SK-N-SH treated with all-trans-retinoic acid at 6 μM for 48 hours (cell line): ENCODE measurements at regions not wholly inside any gene's neighbourhood (a gene's known extent, or its start where the extent isn't known, plus 50 kb on each side); places are given as distances from the start of the nearest gene placed in this dataset.

Experiments
- ATAC-seq: fragments of 200-7000 bp; cut with Tn5 transposase; 3 replicates; pipeline ENCODE4 v1.9.1; 2020; ENCODE audit warnings: mild to moderate bottlenecking, moderate library complexity
- ARNTL ChIP-seq: fragments of 450-650 bp; formaldehyde crosslinking; IDR thresholded peaks from 2 replicates; pipeline ENCODE4 v1.5.0; 2020; ENCODE audit warnings: low read depth, mild to moderate bottlenecking, moderate library complexity, borderline replicate concordance
- BACH2 ChIP-seq: fragments of 250-450 bp; sonication (Bioruptor Pico); IDR thresholded peaks from 2 replicates; pipeline ENCODE4 v1.9.0; 2021; ENCODE audit warnings: mild to moderate bottlenecking, borderline replicate concordance
- CSDC2 ChIP-seq: fragments of 250-450 bp; sonication (Bioruptor Pico); IDR thresholded peaks from 2 replicates; pipeline ENCODE4 v1.5.0; 2020; ENCODE audit warnings: mild to moderate bottlenecking, moderate library complexity
- ESRRG ChIP-seq: fragments of 250-450 bp; sonication (Bioruptor Pico); IDR thresholded peaks from 2 replicates; pipeline ENCODE4 v1.6.1; 2021; ENCODE audit warnings: mild to moderate bottlenecking
- GLIS3 ChIP-seq: fragments of 250-450 bp; sonication (Bioruptor Pico); IDR thresholded peaks from 2 replicates; pipeline ENCODE4 v1.5.0; 2020; ENCODE audit warnings: mild to moderate bottlenecking, moderate library complexity
- ISL1 ChIP-seq: fragments of 250-450 bp; sonication (Bioruptor Pico); IDR thresholded peaks from 2 replicates; pipeline ENCODE4 v2.1.2; 2022; ENCODE audit warnings: mild to moderate bottlenecking, moderate library complexity
- OSR1 ChIP-seq: fragments of 250-450 bp; sonication (Bioruptor Pico); IDR thresholded peaks from 2 replicates; pipeline ENCODE4 v1.8.0; 2022; ENCODE audit warnings: moderate library complexity, mild to moderate bottlenecking, inconsistent platforms
- PPARA ChIP-seq: fragments of 250-450 bp; sonication (Bioruptor Pico); IDR thresholded peaks from 2 replicates; pipeline ENCODE4 v1.5.0; 2020; ENCODE audit warnings: mild to moderate bottlenecking, borderline replicate concordance
- RARB ChIP-seq: fragments of 250-450 bp; sonication (Bioruptor Pico); IDR thresholded peaks from 2 replicates; pipeline ENCODE4 v1.8.0; 2021; ENCODE audit warnings: mild to moderate bottlenecking, moderate library complexity
- SNAI2 ChIP-seq: fragments of 250-450 bp; sonication (Bioruptor Pico); IDR thresholded peaks from 2 replicates; pipeline ENCODE4 v1.5.0; 2020; ENCODE audit warnings: mild to moderate bottlenecking, moderate library complexity
- TCF4 ChIP-seq: fragments of 250-450 bp; sonication (Bioruptor Pico); IDR thresholded peaks from 2 replicates; pipeline ENCODE4 v1.8.0; 2021; ENCODE audit warnings: mild to moderate bottlenecking, moderate library complexity, borderline replicate concordance
- TOX ChIP-seq: fragments of 250-450 bp; sonication (Bioruptor Pico); IDR thresholded peaks from 2 replicates; pipeline ENCODE4 v1.8.0; 2021; ENCODE audit warnings: mild to moderate bottlenecking, moderate library complexity, borderline replicate concordance
- ZC3H10 ChIP-seq: fragments of 250-450 bp; sonication (Bioruptor Pico); IDR thresholded peaks from 2 replicates; pipeline ENCODE4 v1.5.1; 2021; ENCODE audit warnings: mild to moderate bottlenecking, moderate library complexity
- ZFP3 ChIP-seq: fragments of 250-450 bp; sonication (Bioruptor Pico); IDR thresholded peaks from 2 replicates; pipeline ENCODE4 v1.5.0; 2020; ENCODE audit warnings: mild to moderate bottlenecking, moderate library complexity
- ZFP30 ChIP-seq: fragments of 450-650 bp; formaldehyde crosslinking; IDR thresholded peaks from 2 replicates; pipeline ENCODE4 v1.5.0; 2022; ENCODE audit warnings: mild to moderate bottlenecking, moderate library complexity
- ZNF565 ChIP-seq: fragments of 450-650 bp; formaldehyde crosslinking; conservative IDR thresholded peaks from 2 replicates; pipeline ENCODE4 v1.5.0; 2020; ENCODE audit warnings: low read depth, mild to moderate bottlenecking, moderate library complexity
- ZNF70 ChIP-seq: fragments of 450-650 bp; formaldehyde crosslinking; IDR thresholded peaks from 2 replicates; pipeline ENCODE4 v1.5.0; 2020; ENCODE audit warnings: mild to moderate bottlenecking, moderate library complexity
- ZNF8 ChIP-seq: fragments of 450-650 bp; formaldehyde crosslinking; IDR thresholded peaks from 2 replicates; pipeline ENCODE4 v1.5.0; 2020; ENCODE audit warnings: mild to moderate bottlenecking, moderate library complexity
- TF ChIP-seq, protein P1 (sequence below): fragments of 250-450 bp; sonication (Bioruptor Pico); IDR thresholded peaks from 2 replicates; pipeline ENCODE4 v1.8.0; 2020; ENCODE audit warnings: mild to moderate bottlenecking, moderate library complexity, borderline replicate concordance
- TF ChIP-seq, protein P2 (sequence below): fragments of 250-450 bp; sonication (Bioruptor Pico); IDR thresholded peaks from 2 replicates; pipeline ENCODE4 v1.5.1; 2020; ENCODE audit warnings: low read depth, mild to moderate bottlenecking, moderate library complexity
- TF ChIP-seq, protein P3 (sequence below): fragments of 250-450 bp; sonication (Bioruptor Pico); IDR thresholded peaks from 2 replicates; pipeline ENCODE4 v1.8.0; 2021; ENCODE audit warnings: low read depth, mild to moderate bottlenecking, moderate library complexity, borderline replicate concordance
- TF ChIP-seq, protein P4 (sequence below): fragments of 250-450 bp; sonication (Bioruptor Pico); IDR thresholded peaks from 2 replicates; pipeline ENCODE4 v1.5.0; 2020; ENCODE audit warnings: mild to moderate bottlenecking, moderate library complexity
- TF ChIP-seq, protein P5 (sequence below): fragments of 250-450 bp; sonication (Bioruptor Pico); IDR thresholded peaks from 2 replicates; pipeline ENCODE4 v1.5.1; 2021; ENCODE audit warnings: mild to moderate bottlenecking, moderate library complexity

DNA sequence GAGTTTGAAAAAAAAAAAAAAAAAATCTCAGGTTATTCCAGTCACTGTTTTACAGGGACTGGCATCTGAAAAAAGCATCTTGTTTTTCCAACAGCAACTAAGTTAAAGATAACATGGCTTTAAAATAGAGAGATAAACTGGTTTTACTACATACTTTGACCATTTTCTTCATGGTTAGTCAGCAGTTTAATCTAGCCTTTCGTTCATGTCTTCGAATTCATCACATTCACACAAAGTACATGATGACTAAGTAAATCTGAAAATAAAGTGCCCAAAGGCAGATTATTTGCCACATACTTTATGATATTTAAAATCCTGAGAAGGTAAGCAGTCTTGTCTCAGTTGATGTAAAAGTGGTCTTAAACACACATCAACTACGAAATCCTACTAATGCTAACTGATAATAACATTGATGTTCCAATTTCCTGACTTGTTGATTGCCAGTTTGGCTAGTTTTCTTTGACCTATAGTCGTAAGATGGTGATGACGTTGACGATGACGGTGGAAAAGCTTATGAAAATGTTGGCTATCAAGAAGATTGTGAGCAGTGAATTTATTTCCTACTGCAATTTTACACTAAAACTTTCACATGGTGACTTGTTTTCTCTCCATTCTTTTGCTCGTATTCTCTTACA is 540.5 kb upstream of the BOD1L1 start:
- ATAC-seq: no peak

DNA sequence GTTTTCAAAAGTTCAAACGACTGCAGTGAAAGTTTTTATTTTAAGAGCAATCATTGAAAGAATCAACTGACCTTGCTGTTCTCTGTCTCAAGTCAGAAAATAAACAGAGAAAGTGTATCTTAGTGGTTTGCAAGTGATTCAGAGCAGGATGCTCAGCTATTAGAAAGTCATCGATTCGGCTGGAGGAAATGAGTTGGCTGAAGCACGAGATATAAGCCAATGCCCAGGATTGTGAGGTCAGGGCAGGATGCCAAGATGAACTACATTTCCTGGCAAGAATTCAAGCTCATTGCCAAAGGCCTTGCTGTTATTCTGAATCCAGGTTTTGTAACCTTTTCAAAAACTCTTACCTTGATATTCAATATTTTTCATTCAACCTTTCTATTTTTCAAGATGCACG is 541.4 kb upstream of the BOD1L1 start:
- ATAC-seq: peak; percentile 97
- TF ChIP-seq GLIS3 (CRISPR knock-in tag): no peak
- no peak for TF ChIP-seq ISL1
- TF ChIP-seq BACH2 (CRISPR knock-in tag): no peak
- TF ChIP-seq CSDC2 (CRISPR knock-in tag): no peak
- no peak for TF ChIP-seq ZFP3
- TF ChIP-seq, protein P1, sequence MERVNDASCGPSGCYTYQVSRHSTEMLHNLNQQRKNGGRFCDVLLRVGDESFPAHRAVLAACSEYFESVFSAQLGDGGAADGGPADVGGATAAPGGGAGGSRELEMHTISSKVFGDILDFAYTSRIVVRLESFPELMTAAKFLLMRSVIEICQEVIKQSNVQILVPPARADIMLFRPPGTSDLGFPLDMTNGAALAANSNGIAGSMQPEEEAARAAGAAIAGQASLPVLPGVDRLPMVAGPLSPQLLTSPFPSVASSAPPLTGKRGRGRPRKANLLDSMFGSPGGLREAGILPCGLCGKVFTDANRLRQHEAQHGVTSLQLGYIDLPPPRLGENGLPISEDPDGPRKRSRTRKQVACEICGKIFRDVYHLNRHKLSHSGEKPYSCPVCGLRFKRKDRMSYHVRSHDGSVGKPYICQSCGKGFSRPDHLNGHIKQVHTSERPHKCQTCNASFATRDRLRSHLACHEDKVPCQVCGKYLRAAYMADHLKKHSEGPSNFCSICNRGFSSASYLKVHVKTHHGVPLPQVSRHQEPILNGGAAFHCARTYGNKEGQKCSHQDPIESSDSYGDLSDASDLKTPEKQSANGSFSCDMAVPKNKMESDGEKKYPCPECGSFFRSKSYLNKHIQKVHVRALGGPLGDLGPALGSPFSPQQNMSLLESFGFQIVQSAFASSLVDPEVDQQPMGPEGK (CRISPR knock-in tag): no peak
- no peak for TF ChIP-seq RARB (CRISPR knock-in tag)

More for the DNA sequence above, 540.5 kb upstream of the BOD1L1 start:
- no peak for TF ChIP-seq TCF4 (CRISPR knock-in tag)
- no peak for TF ChIP-seq PPARA
- no peak for TF ChIP-seq ZNF8 (CRISPR knock-in tag)
- no peak for TF ChIP-seq ESRRG
- no peak for TF ChIP-seq RARB (CRISPR knock-in tag)
- TF ChIP-seq ZFP30: no peak
- TF ChIP-seq, protein P1 (CRISPR knock-in tag): no peak
- TF ChIP-seq, protein P2, sequence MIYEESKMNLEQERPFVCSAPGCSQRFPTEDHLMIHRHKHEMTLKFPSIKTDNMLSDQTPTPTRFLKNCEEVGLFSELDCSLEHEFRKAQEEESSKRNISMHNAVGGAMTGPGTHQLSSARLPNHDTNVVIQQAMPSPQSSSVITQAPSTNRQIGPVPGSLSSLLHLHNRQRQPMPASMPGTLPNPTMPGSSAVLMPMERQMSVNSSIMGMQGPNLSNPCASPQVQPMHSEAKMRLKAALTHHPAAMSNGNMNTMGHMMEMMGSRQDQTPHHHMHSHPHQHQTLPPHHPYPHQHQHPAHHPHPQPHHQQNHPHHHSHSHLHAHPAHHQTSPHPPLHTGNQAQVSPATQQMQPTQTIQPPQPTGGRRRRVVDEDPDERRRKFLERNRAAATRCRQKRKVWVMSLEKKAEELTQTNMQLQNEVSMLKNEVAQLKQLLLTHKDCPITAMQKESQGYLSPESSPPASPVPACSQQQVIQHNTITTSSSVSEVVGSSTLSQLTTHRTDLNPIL (CRISPR knock-in tag): no peak
- no peak for TF ChIP-seq GLIS3 (CRISPR knock-in tag)
- no peak for TF ChIP-seq TOX (CRISPR knock-in tag)
- TF ChIP-seq ZNF70 (CRISPR knock-in tag): no peak
- no peak for TF ChIP-seq OSR1 (CRISPR knock-in tag)
- TF ChIP-seq, protein P3, sequence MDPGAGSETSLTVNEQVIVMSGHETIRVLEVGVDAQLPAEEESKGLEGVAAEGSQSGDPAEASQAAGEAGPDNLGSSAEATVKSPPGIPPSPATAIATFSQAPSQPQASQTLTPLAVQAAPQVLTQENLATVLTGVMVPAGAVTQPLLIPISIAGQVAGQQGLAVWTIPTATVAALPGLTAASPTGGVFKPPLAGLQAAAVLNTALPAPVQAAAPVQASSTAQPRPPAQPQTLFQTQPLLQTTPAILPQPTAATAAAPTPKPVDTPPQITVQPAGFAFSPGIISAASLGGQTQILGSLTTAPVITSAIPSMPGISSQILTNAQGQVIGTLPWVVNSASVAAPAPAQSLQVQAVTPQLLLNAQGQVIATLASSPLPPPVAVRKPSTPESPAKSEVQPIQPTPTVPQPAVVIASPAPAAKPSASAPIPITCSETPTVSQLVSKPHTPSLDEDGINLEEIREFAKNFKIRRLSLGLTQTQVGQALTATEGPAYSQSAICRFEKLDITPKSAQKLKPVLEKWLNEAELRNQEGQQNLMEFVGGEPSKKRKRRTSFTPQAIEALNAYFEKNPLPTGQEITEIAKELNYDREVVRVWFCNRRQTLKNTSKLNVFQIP (CRISPR knock-in tag): no peak
- TF ChIP-seq ZC3H10 (CRISPR knock-in tag): no peak
- no peak for TF ChIP-seq CSDC2 (CRISPR knock-in tag)
- no peak for TF ChIP-seq SNAI2 (CRISPR knock-in tag)
- TF ChIP-seq BACH2 (CRISPR knock-in tag): no peak
- TF ChIP-seq ZFP3: no peak
- TF ChIP-seq, protein P4, sequence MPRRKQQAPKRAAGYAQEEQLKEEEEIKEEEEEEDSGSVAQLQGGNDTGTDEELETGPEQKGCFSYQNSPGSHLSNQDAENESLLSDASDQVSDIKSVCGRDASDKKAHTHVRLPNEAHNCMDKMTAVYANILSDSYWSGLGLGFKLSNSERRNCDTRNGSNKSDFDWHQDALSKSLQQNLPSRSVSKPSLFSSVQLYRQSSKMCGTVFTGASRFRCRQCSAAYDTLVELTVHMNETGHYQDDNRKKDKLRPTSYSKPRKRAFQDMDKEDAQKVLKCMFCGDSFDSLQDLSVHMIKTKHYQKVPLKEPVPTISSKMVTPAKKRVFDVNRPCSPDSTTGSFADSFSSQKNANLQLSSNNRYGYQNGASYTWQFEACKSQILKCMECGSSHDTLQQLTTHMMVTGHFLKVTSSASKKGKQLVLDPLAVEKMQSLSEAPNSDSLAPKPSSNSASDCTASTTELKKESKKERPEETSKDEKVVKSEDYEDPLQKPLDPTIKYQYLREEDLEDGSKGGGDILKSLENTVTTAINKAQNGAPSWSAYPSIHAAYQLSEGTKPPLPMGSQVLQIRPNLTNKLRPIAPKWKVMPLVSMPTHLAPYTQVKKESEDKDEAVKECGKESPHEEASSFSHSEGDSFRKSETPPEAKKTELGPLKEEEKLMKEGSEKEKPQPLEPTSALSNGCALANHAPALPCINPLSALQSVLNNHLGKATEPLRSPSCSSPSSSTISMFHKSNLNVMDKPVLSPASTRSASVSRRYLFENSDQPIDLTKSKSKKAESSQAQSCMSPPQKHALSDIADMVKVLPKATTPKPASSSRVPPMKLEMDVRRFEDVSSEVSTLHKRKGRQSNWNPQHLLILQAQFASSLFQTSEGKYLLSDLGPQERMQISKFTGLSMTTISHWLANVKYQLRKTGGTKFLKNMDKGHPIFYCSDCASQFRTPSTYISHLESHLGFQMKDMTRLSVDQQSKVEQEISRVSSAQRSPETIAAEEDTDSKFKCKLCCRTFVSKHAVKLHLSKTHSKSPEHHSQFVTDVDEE (CRISPR knock-in tag): no peak
- TF ChIP-seq ARNTL (CRISPR knock-in tag): no peak

DNA sequence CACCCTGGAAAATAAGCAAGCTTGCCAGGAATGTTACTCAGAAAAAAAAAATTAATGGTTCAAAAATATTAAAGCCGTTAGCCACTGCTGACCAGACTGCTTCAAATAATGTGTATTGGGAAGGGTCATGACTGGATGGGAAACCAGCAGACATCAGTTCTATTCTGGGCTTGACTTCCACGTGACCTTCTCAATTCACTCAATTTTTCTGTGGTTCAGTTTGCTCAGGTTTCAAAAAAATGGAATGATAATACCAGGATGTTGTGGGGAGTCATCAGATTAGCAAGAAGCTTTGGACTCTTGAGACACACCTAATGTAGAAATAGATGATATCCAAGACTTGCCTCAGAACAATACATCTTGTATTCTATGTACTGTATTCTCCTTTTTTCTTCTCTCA is 541.9 kb upstream of the BOD1L1 start:
- peak; percentile 82 for ATAC-seq
- no peak for TF ChIP-seq ZNF565 (CRISPR knock-in tag)
- no peak for TF ChIP-seq ZC3H10 (CRISPR knock-in tag)
- no peak for TF ChIP-seq PPARA
- TF ChIP-seq, protein P5, sequence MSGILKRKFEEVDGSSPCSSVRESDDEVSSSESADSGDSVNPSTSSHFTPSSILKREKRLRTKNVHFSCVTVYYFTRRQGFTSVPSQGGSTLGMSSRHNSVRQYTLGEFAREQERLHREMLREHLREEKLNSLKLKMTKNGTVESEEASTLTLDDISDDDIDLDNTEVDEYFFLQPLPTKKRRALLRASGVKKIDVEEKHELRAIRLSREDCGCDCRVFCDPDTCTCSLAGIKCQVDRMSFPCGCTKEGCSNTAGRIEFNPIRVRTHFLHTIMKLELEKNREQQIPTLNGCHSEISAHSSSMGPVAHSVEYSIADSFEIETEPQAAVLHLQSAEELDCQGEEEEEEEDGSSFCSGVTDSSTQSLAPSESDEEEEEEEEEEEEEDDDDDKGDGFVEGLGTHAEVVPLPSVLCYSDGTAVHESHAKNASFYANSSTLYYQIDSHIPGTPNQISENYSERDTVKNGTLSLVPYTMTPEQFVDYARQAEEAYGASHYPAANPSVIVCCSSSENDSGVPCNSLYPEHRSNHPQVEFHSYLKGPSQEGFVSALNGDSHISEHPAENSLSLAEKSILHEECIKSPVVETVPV (CRISPR knock-in tag): no peak
- TF ChIP-seq GLIS3 (CRISPR knock-in tag): no peak
- TF ChIP-seq BACH2 (CRISPR knock-in tag): no peak
- TF ChIP-seq, protein P4 (CRISPR knock-in tag): no peak
